A673 (cell line): ENCODE measurements at regions not wholly inside any gene's neighbourhood (a gene's known extent, or its start where the extent isn't known, plus 50 kb on each side); places are given as distances from the start of the nearest gene placed in this dataset.

ENCODE experiments used
- BruUV-seq: library from RNA; stranded (reverse); fragments of 400-500 nt; replicated peaks from 2 replicates; lab custom pipeline; 2021; lab: Mats Ljungman, UMichigan
- CTCF ChIA-PET: fragments of 300-600 bp; sonication (Branson Sonifier 250); formaldehyde crosslinking; loops from one replicate; lab custom pipeline; 2022; ENCODE audit warnings: antibody characterized with exemption; lab: Charles Lee
- POLR2A ChIA-PET: fragments of 300-600 bp; sonication (Branson Sonifier 250); formaldehyde crosslinking; loops from one replicate; lab custom pipeline; 2022; ENCODE audit warnings: antibody characterized with exemption; ENCODE audit not compliant: low non-redundant PET; lab: Charles Lee
- DNase-seq: peaks from one replicate; pipeline ENCODE4 v3.0.0-alpha.2; 2015; ENCODE audit warnings: low spot score
- H3K27ac ChIP-seq: fragments of 200-600 bp; sonication (generic); 2 replicates; pipeline ENCODE4 v1.5.1; 2016; ENCODE audit warnings: mixed run types, low read depth, mild to moderate bottlenecking, mixed read lengths, antibody characterized with exemption, low read length; ENCODE audit not compliant: poor library complexity, severe bottlenecking
- H3K27me3 ChIP-seq: fragments of 200-600 bp; sonication (generic); replicated peaks from 2 replicates; pipeline ENCODE4 v1.6.1; 2017; ENCODE audit warnings: mixed run types, low read depth, mild to moderate bottlenecking, mixed read lengths, antibody characterized with exemption, low read length; ENCODE audit not compliant: insufficient read depth, poor library complexity
- H3K36me3 ChIP-seq: fragments of 200-600 bp; sonication (generic); 2 replicates; pipeline ENCODE4 v1.6.1; 2016; ENCODE audit warnings: mixed run types, mild to moderate bottlenecking, mixed read lengths, antibody characterized with exemption, low read length; ENCODE audit not compliant: insufficient read depth, poor library complexity, severe bottlenecking
- H3K4me1 ChIP-seq: fragments of 200-600 bp; sonication (generic); 2 replicates; pipeline ENCODE4 v1.6.1; 2017; ENCODE audit warnings: mixed run types, mild to moderate bottlenecking, mixed read lengths, antibody characterized with exemption, low read length; ENCODE audit not compliant: insufficient read depth, poor library complexity, severe bottlenecking
- H3K4me3 ChIP-seq: fragments of 200-600 bp; sonication (generic); 2 replicates; pipeline ENCODE4 v1.5.1; 2016; ENCODE audit warnings: low read depth, mixed run types, mild to moderate bottlenecking, mixed read lengths, low read length; ENCODE audit not compliant: poor library complexity, severe bottlenecking
- H3K9me3 ChIP-seq: fragments of 200-600 bp; sonication (generic); 2 replicates; pipeline ENCODE4 v1.6.1; 2016; ENCODE audit warnings: mixed run types, low read depth, mild to moderate bottlenecking, mixed read lengths, antibody characterized with exemption, low read length; ENCODE audit not compliant: poor library complexity, severe bottlenecking
- EZH2 ChIP-seq: fragments of 200-600 bp; sonication (generic); IDR thresholded peaks from 2 replicates; pipeline ENCODE4 v1.6.1; 2017; ENCODE audit warnings: borderline replicate concordance, low read depth, mild to moderate bottlenecking, mixed read lengths, antibody characterized with exemption, low read length; ENCODE audit not compliant: poor library complexity, severe bottlenecking
- intact Hi-C: fragments of 100-400 bp; cut with micrococcal nuclease; formaldehyde crosslinking; loops from one replicate; pipeline ENCODE4 v1.10.0; 2022; ENCODE audit not compliant: unreplicated experiment
- TF ChIP-seq, protein P1 (sequence below): fragments of 300-800, 200-600 bp; sonication (generic); conservative IDR thresholded peaks from 2 replicates; pipeline ENCODE4 v1.5.1; 2017; ENCODE audit warnings: low read depth, mild to moderate bottlenecking, antibody characterized with exemption, low read length, moderate library complexity, mixed read lengths

DNA sequence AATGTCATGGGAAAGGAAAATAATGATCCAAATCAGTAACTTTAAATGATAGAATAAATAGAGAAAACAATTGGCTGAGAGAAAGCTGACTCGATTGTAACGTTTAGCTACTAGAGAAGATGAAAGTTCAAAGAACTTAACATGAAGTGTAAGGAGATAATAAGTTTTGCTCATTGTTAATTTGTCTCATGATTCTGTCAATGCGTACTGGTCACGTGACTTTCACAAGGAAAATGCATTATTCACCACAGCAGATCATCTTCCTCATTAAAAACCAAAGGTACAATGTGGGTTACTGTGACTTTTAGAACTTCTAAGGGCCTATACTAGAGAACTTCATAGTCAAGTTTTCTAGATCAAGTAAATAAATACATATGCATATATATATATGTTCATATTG, 1207.2 kb downstream of the EFNB2 start:
- H3K36me3 ChIP-seq, result no peaks in the 10 kb centered on the region
- DNase-seq, result no peak
- TF ChIP-seq, protein P1, sequence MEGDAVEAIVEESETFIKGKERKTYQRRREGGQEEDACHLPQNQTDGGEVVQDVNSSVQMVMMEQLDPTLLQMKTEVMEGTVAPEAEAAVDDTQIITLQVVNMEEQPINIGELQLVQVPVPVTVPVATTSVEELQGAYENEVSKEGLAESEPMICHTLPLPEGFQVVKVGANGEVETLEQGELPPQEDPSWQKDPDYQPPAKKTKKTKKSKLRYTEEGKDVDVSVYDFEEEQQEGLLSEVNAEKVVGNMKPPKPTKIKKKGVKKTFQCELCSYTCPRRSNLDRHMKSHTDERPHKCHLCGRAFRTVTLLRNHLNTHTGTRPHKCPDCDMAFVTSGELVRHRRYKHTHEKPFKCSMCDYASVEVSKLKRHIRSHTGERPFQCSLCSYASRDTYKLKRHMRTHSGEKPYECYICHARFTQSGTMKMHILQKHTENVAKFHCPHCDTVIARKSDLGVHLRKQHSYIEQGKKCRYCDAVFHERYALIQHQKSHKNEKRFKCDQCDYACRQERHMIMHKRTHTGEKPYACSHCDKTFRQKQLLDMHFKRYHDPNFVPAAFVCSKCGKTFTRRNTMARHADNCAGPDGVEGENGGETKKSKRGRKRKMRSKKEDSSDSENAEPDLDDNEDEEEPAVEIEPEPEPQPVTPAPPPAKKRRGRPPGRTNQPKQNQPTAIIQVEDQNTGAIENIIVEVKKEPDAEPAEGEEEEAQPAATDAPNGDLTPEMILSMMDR, result no peak
- TF ChIP-seq EZH2, result no peak
- ChIA-PET CTCF (no interaction called here), POLR2A (no interaction called here)
- intact Hi-C loops, result no loop called here
- no TSS peak for BruUV-seq
- no peaks in the 10 kb centered on the region for H3K4me1 ChIP-seq
- no peaks in the 10 kb centered on the region for H3K9me3 ChIP-seq
- no peak overlapping the region for H3K27ac ChIP-seq
- H3K27me3 ChIP-seq, result no peaks in the 10 kb centered on the region
- no peak overlapping the region for H3K4me3 ChIP-seq

DNA sequence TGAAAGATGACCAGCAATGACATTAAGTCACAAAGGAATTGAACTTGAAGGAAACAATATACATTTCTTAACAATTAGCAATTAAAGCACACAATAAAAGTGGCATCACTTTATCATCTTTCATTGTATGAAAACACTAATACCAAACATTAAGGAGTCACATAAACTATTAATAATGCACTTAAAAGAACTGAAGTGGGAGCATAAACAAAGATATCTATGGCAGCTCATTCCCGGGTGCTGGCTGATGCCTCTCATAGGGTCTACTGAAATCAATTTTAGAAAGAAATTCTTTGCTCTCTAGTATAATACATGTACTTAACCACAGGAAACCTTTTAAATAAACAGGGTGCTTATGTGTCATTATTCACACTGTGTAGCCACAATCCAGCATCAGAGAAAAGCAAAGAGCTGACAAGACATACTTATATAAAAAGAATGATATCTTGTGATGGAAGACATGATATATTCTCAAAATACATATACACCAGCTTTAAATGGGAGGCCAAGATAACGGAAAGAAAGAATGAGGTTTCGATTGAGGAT, 1207.8 kb downstream of the EFNB2 start:
- BruUV-seq, result no TSS peak
- no peaks in the 10 kb centered on the region for H3K4me1 ChIP-seq
- intact Hi-C loops, result no loop called here
- H3K36me3 ChIP-seq, result no peaks in the 10 kb centered on the region
- ChIA-PET CTCF (no interaction called here), POLR2A (no interaction called here)
- H3K4me3 ChIP-seq, result no peak overlapping the region
- H3K27me3 ChIP-seq, result no peaks in the 10 kb centered on the region
- DNase-seq, result no peak
- H3K27ac ChIP-seq, result no peak overlapping the region
- no peaks in the 10 kb centered on the region for H3K9me3 ChIP-seq
- TF ChIP-seq, protein P1, result no peak
- no peak for TF ChIP-seq EZH2

DNA sequence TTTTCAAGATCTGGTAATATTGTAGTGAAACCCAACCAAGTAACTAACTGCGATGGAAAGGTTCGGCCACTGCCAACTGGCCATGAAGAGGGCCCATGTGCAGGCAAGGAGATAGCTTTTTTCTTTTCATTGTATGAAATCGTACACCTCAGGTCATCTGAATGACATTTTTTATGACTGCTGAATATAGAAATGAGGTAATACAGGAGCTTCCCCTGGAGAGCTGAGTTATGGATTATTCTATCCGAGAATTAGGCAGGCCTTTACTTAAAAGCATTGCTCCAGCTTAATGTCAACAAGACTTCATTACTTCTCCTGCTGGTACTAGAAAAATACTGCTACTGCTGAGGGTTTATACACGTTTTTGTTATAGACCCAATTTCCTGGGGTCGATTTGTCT, 1215.6 kb downstream of the EFNB2 start:
- no peaks in the 10 kb centered on the region for H3K9me3 ChIP-seq
- H3K27ac ChIP-seq, result no peak overlapping the region
- no peak overlapping the region for H3K4me3 ChIP-seq
- no peaks in the 10 kb centered on the region for H3K27me3 ChIP-seq
- BruUV-seq, result no TSS peak
- H3K36me3 ChIP-seq, result no peaks in the 10 kb centered on the region
- CTCF ChIA-PET, result no interaction called here
- POLR2A ChIA-PET, result no interaction called here
- no peak for DNase-seq
- intact Hi-C loops, result no loop called here
- H3K4me1 ChIP-seq, result no peaks in the 10 kb centered on the region
- TF ChIP-seq, protein P1, result no peak
- no peak for TF ChIP-seq EZH2
